Stomach (tissue), 4 donors: ENCODE measurements at regions not wholly inside any gene's neighbourhood (a gene's known extent, or its start where the extent isn't known, plus 50 kb on each side); places are given as distances from the start of the nearest gene placed in this dataset.

Source experiments
- POLR2A ChIP-seq, 4 donors: fragments of 450-650 bp; IDR thresholded peaks; one replicate each; pipeline ENCODE4 v1.6.1; 2016; ENCODE audit warnings: antibody characterized with exemption in 4 of 4, control low read depth in 2 of 4, mild to moderate bottlenecking in 1 of 4, moderate library complexity in 1 of 4
- TF ChIP-seq, protein P1 (sequence below), 7 experiments: fragments of 450-650 bp in 4 of 7; fragments of 200-600 bp in 3 of 7; sonication (generic) in 3 of 7; IDR thresholded peaks; one replicate each; pipeline ENCODE4 v1.5.1; 2016 to 2019; ENCODE audit warnings: antibody characterized with exemption in 7 of 7, control low read depth in 2 of 7, mild to moderate bottlenecking in 1 of 7

DNA sequence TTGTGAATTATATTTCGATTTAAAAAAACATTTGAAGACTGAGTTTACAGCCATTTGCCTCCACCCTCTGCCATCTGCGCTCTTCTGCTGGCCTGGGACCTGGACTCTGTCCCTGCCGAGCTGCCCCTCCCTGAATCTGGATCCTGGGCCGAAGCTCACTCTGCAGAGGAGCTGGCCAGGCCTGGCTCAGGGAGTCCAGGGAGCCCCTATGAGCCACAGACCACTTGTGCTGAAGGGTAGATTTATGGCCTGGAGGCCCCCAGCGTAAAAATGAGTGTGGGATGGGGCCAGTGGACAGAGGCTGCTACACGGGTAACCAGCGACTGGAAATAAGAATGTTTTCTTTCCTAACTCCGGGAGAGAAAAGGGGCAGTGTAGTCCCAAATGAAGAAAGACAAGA is 129.8 kb downstream of the FGF18 start:
- TF ChIP-seq POLR2A (IDR thresholded peaks at IDR 0.05), result no peak
- TF ChIP-seq, protein P1, sequence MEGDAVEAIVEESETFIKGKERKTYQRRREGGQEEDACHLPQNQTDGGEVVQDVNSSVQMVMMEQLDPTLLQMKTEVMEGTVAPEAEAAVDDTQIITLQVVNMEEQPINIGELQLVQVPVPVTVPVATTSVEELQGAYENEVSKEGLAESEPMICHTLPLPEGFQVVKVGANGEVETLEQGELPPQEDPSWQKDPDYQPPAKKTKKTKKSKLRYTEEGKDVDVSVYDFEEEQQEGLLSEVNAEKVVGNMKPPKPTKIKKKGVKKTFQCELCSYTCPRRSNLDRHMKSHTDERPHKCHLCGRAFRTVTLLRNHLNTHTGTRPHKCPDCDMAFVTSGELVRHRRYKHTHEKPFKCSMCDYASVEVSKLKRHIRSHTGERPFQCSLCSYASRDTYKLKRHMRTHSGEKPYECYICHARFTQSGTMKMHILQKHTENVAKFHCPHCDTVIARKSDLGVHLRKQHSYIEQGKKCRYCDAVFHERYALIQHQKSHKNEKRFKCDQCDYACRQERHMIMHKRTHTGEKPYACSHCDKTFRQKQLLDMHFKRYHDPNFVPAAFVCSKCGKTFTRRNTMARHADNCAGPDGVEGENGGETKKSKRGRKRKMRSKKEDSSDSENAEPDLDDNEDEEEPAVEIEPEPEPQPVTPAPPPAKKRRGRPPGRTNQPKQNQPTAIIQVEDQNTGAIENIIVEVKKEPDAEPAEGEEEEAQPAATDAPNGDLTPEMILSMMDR (IDR thresholded peaks at IDR 0.05), result no peak
